Endothelial cell of umbilical vein (primary cell): ENCODE measurements at regions not wholly inside any gene's neighbourhood (a gene's known extent, or its start where the extent isn't known, plus 50 kb on each side); places are given as distances from the start of the nearest gene placed in this dataset.

Experiments used
- BruUV-seq: library from RNA; stranded (reverse); fragments of 400-500 nt; replicated peaks from 2 replicates; lab custom pipeline; 2021; lab: Mats Ljungman, UMichigan
- CTCF ChIA-PET: fragments of 300-600, 350-600 bp; sonication (Branson Sonifier 250); formaldehyde crosslinking; loops from one replicate; lab custom pipeline; 2021; ENCODE audit warnings: antibody characterized with exemption, inconsistent platforms; lab: Charles Lee
- POLR2A ChIA-PET: fragments of 300-600, 350-600 bp; sonication (Branson Sonifier 250); formaldehyde crosslinking; loops from one replicate; lab custom pipeline; 2021; ENCODE audit warnings: antibody characterized with exemption, inconsistent platforms; lab: Charles Lee
- DNase-seq: peaks from one replicate; pipeline ENCODE4 v3.0.0-alpha.2; 2011; ENCODE audit warnings: low read depth, low spot score
- FAIRE-seq: peaks from 2 replicates; lab custom pipeline; 2011; peaks lifted over from hg19 to GRCh38; lab: Jason Lieb, UNC
- H2AFZ ChIP-seq: 2 replicates; pipeline ENCODE4 v1.6.0; 2012; ENCODE audit warnings: low read depth, low read length, control low read depth, inconsistent platforms
- H3K27ac ChIP-seq: 2 replicates; pipeline ENCODE4 v1.5.1; 2011; ENCODE audit warnings: low read depth, mild to moderate bottlenecking, control low read depth, low read length, moderate library complexity; ENCODE audit not compliant: insufficient read depth
- H3K27me3 ChIP-seq, 2 experiments: 2 replicates each; pipeline versions ENCODE4 v1.6.0 to v1.6.1; 2011; ENCODE audit warnings: low read length in 2 of 2, mixed read lengths in 1 of 2; ENCODE audit not compliant: control insufficient read depth in 2 of 2, insufficient read depth in 2 of 2
- H3K36me3 ChIP-seq, 2 experiments: 2 replicates in 1 of 2; 3 replicates in 1 of 2; pipeline ENCODE4 v1.5.1; 2011; ENCODE audit warnings: low read length in 2 of 2, mild to moderate bottlenecking in 1 of 2, moderate library complexity in 1 of 2; ENCODE audit not compliant: control insufficient read depth in 2 of 2, insufficient read depth in 2 of 2; ENCODE audit errors: extremely low read depth in 1 of 2
- H3K4me1 ChIP-seq: 3 replicates; pipeline ENCODE4 v1.5.1; 2011; ENCODE audit warnings: mild to moderate bottlenecking, low read length; ENCODE audit not compliant: control insufficient read depth, insufficient read depth; ENCODE audit errors: extremely low read depth
- H3K4me2 ChIP-seq: 2 replicates; pipeline ENCODE4 v1.6.1; 2011; ENCODE audit warnings: low read length, control low read depth, mixed read lengths; ENCODE audit not compliant: insufficient read depth
- H3K4me3 ChIP-seq, 3 experiments: fragments of 200-600 bp in 1 of 3; sonication (generic), shearing (Covaris generic) in 1 of 3; replicated peaks in 1 of 3; 2 replicates each; pipeline ENCODE4 v1.5.1; 2011 to 2016; ENCODE audit warnings: control low read depth in 3 of 3, low read length in 3 of 3, mild to moderate bottlenecking in 2 of 3, inconsistent platforms in 1 of 3, low read depth in 1 of 3, moderate library complexity in 1 of 3; ENCODE audit not compliant: insufficient read depth in 1 of 3
- H3K79me2 ChIP-seq: 2 replicates; pipeline ENCODE4 v1.6.0; 2012; ENCODE audit warnings: low read length, inconsistent platforms; ENCODE audit not compliant: control insufficient read depth, insufficient read depth
- H3K9ac ChIP-seq: replicated peaks from 2 replicates; pipeline ENCODE3; 2011; ENCODE audit warnings: low read length, control low read depth; ENCODE audit not compliant: insufficient read depth; ENCODE audit errors: extremely low read depth
- H3K9me1 ChIP-seq: replicated peaks from 3 replicates; pipeline ENCODE4 v1.6.0; 2011; ENCODE audit warnings: mild to moderate bottlenecking, low read length; ENCODE audit not compliant: control insufficient read depth, insufficient read depth; ENCODE audit errors: extremely low read depth
- H3K9me3 ChIP-seq: replicated peaks from 2 replicates; pipeline ENCODE4 v1.5.1; 2012; ENCODE audit warnings: low read length, inconsistent platforms; ENCODE audit not compliant: control insufficient read depth, insufficient read depth
- H4K20me1 ChIP-seq: replicated peaks from 2 replicates; pipeline ENCODE3; 2011; ENCODE audit warnings: mild to moderate bottlenecking, low read length; ENCODE audit not compliant: control insufficient read depth, insufficient read depth; ENCODE audit errors: extremely low read depth
- EZH2 ChIP-seq: IDR thresholded peaks from 2 replicates; pipeline ENCODE4 v1.6.1; 2012; ENCODE audit warnings: borderline replicate concordance, low read depth, mild to moderate bottlenecking, moderate library complexity, low read length, inconsistent platforms; ENCODE audit not compliant: severe bottlenecking
- FOS ChIP-seq: IDR thresholded peaks from 2 replicates; pipeline ENCODE4 v1.6.1; 2011; ENCODE audit warnings: mild to moderate bottlenecking, low read length, moderate library complexity, borderline replicate concordance; ENCODE audit not compliant: insufficient read depth
- GATA2 ChIP-seq: IDR thresholded peaks from 2 replicates; pipeline ENCODE4 v1.7.0; 2011; ENCODE audit warnings: low read depth, mild to moderate bottlenecking, moderate library complexity, mixed read lengths, low read length; ENCODE audit not compliant: insufficient read length, insufficient read depth
- JUN ChIP-seq: IDR thresholded peaks from 2 replicates; pipeline ENCODE4 v1.6.1; 2011; ENCODE audit warnings: borderline replicate concordance, low read depth; ENCODE audit not compliant: insufficient read length, insufficient read depth
- MYC ChIP-seq: IDR thresholded peaks from one replicate; pipeline ENCODE4 v1.6.1; 2011; ENCODE audit warnings: mild to moderate bottlenecking, low read depth, low read length
- POLR2A ChIP-seq: IDR thresholded peaks from 2 replicates; pipeline ENCODE4 v1.6.1; 2012; ENCODE audit warnings: low read depth, mild to moderate bottlenecking, control low read depth, low read length
- POLR2AphosphoS5 ChIP-seq: IDR thresholded peaks from 2 replicates; pipeline ENCODE4 v1.6.1; 2012; ENCODE audit warnings: low read depth, mild to moderate bottlenecking, control low read depth, low read length, moderate library complexity; ENCODE audit not compliant: insufficient read depth
- dilution Hi-C: fragments of 300-500 bp; cut with MboI; formaldehyde crosslinking; loops from one replicate; pipeline ENCODE4 v1.15.0; 2019; ENCODE audit warnings: low sequenced_read_pairs; ENCODE audit not compliant: extremely low pct_ligation_motif_present
- intact Hi-C: fragments of 100-400 bp; cut with micrococcal nuclease; formaldehyde crosslinking; loops from one replicate; pipeline ENCODE4 v1.10.0; 2022
- TF ChIP-seq, protein P1 (sequence below): IDR thresholded peaks from 2 replicates; pipeline ENCODE4 v1.6.1; 2011; ENCODE audit not compliant: insufficient read depth, insufficient read length
- TF ChIP-seq, protein P2 (sequence below), 2 donors: IDR thresholded peaks; 1 replicate in 1 of 2; 2 replicates in 1 of 2; pipeline ENCODE4 v1.5.1; 2011; ENCODE audit warnings: low read length in 2 of 2, mild to moderate bottlenecking in 2 of 2, moderate library complexity in 2 of 2, control low read depth in 1 of 2, inconsistent platforms in 1 of 2, low read depth in 1 of 2; ENCODE audit not compliant: insufficient read depth in 1 of 2; ENCODE audit errors: extremely low read depth in 1 of 2

DNA sequence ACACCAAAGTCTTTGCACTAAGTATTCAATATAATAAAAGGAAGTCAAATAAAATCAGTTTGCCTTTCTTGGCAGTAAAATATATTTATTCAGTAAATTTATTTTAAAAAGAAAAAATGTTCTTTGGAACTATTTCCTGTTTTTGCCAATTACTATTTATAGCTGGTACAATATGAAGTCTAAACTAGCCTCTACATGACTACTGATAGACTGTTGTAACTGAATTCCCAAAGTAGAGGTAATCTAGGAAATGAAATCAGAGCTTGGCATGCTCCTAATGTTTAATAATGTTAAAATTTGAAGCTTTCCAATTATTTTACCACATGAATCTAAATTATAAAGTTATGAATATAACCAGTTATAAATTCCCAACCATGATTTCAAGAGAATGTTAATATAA, 385.5 kb downstream of the SEMA3D start:
- no peaks in the 10 kb centered on the region for H3K27me3 ChIP-seq
- no peaks in the 10 kb centered on the region for H3K36me3 ChIP-seq
- no peaks in the 10 kb centered on the region for H3K79me2 ChIP-seq
- H3K4me3 ChIP-seq, result no peak overlapping the region
- H3K9me1 ChIP-seq, result no peaks in the 10 kb centered on the region
- H3K9me3 ChIP-seq, result no peaks in the 10 kb centered on the region
- peak; percentile 75 for DNase-seq
- H4K20me1 ChIP-seq, result no peaks in the 10 kb centered on the region
- no TSS peak for BruUV-seq
- ChIA-PET CTCF (interaction anchor here (0.6 to 1.8 kb wide), 2 partner anchors 12 to 186 kb away, joined by 3 to 4 read pairs; no protein-coding TSS in a partner anchor), POLR2A (no interaction called here)
- H2AFZ ChIP-seq, result no peak overlapping the region
- dilution Hi-C loops, result no loop called here
- H3K4me1 ChIP-seq, result peaks cover 5% of the 10 kb centered on the region
- peak overlapping the region; percentile 17 for H3K27ac ChIP-seq
- intact Hi-C loops, result loop anchor here (5.0 kb wide), 1 partner anchor 164 kb away; no protein-coding TSS in a partner anchor
- no peak overlapping the region for H3K4me2 ChIP-seq
- TF ChIP-seq JUN (no peak), FOS (no peak), POLR2A (no peak), MYC (no peak), GATA2 (no peak), EZH2 (no peak), POLR2AphosphoS5 (no peak)
- TF ChIP-seq, protein P1, sequence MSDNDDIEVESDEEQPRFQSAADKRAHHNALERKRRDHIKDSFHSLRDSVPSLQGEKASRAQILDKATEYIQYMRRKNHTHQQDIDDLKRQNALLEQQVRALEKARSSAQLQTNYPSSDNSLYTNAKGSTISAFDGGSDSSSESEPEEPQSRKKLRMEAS, result no peak
- TF ChIP-seq, protein P2, sequence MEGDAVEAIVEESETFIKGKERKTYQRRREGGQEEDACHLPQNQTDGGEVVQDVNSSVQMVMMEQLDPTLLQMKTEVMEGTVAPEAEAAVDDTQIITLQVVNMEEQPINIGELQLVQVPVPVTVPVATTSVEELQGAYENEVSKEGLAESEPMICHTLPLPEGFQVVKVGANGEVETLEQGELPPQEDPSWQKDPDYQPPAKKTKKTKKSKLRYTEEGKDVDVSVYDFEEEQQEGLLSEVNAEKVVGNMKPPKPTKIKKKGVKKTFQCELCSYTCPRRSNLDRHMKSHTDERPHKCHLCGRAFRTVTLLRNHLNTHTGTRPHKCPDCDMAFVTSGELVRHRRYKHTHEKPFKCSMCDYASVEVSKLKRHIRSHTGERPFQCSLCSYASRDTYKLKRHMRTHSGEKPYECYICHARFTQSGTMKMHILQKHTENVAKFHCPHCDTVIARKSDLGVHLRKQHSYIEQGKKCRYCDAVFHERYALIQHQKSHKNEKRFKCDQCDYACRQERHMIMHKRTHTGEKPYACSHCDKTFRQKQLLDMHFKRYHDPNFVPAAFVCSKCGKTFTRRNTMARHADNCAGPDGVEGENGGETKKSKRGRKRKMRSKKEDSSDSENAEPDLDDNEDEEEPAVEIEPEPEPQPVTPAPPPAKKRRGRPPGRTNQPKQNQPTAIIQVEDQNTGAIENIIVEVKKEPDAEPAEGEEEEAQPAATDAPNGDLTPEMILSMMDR (IDR thresholded peaks at IDR 0.05; ENCODE audit: extremely low read depth in 1 of 2, insufficient read depth in 1 of 2, low read depth in 1 of 2, low read length in 2 of 2), result no peak
- H3K9ac ChIP-seq, result no peak overlapping the region
- FAIRE-seq, result no peak
